ENCODE measurements at regions not wholly inside any gene's neighbourhood (a gene's known extent, or its start where the extent isn't known, plus 50 kb on each side); places are given as distances from the start of the nearest gene placed in this dataset.
A peak's percentile ranks its signal among the peaks of the same experiment; 100 is the strongest.

- Histone ChIP-seq H3K27me3 (no peaks in the 10 kb centered on the region), H4K20me1 (no peaks in the 10 kb centered on the region), H3K4me3 (no peak overlapping the region), H3K4me2 (no peak overlapping the region), H3K36me3 (no peaks in the 10 kb centered on the region), H3K4me1 (no peaks in the 10 kb centered on the region), H3K9ac (no peak overlapping the region), H3K9me3 (replicated peaks in 1 of 11) (peaks cover 0 to 5% (median 0%) of the 10 kb centered on the region in 11 experiments; a peak in 2 of 22 replicates), H3K27ac (no peak overlapping the region)
- no peak for TF ChIP-seq Cebpa-rat (IDR thresholded peaks at IDR 0.05)
These were observed 308.5 kb upstream of the POU3F2 start for GRCh38 chr6:98525860-98526259.

GRCh38 chr6:98526465-98526864 lies 307.9 kb upstream of the POU3F2 start:
- Histone ChIP-seq H3K27ac (no peak overlapping the region), H4K20me1 (no peaks in the 10 kb centered on the region), H3K36me3 (no peaks in the 10 kb centered on the region), H3K4me3 (no peak overlapping the region), H3K9ac (no peak overlapping the region), H3K4me2 (no peak overlapping the region), H3K9me3 (replicated peaks in 1 of 11) (peaks cover 0 to 9% (median under 1%) of the 10 kb centered on the region in 11 experiments; a peak in 5 of 22 replicates), H3K4me1 (no peaks in the 10 kb centered on the region), H3K27me3 (no peaks in the 10 kb centered on the region)
- no peak for TF ChIP-seq Cebpa-rat (IDR thresholded peaks at IDR 0.05)

DNA sequence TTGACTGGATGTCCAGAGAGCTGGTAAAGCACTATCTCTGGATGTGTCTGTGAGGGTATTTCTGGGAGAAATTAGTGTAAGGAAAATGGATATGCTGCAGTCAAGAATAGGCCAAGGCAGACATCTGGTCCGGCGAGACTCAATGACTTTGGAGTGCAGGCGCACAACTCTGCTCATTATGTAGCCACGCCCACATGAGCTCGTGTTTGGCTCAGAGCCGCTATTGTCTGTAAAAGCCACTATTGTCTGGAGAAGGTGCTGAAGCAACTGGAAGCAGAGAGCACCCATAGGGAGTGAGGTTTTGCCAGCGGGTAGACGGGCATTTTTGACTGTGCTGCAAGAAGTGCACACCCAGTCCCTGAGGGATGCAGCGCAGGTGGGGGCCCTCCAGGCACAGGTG lies 305.0 kb upstream of the POU3F2 start:
- H3K9ac ChIP-seq = no peak overlapping the region
- peaks cover 0 to 19% (median 9%) of the 10 kb centered on the region in 11 experiments; a peak in 11 of 22 replicates for H3K9me3 ChIP-seq (replicated peaks in 1 of 11)
- H3K4me2 ChIP-seq = no peak overlapping the region
- H4K20me1 ChIP-seq = no peaks in the 10 kb centered on the region
- TF ChIP-seq Cebpa-rat (IDR thresholded peaks at IDR 0.05) = no peak
- no peaks in the 10 kb centered on the region for H3K27me3 ChIP-seq
- H3K4me3 ChIP-seq = no peak overlapping the region
- H3K4me1 ChIP-seq = no peaks in the 10 kb centered on the region
- H3K36me3 ChIP-seq = no peaks in the 10 kb centered on the region
- no peak overlapping the region for H3K27ac ChIP-seq

DNA sequence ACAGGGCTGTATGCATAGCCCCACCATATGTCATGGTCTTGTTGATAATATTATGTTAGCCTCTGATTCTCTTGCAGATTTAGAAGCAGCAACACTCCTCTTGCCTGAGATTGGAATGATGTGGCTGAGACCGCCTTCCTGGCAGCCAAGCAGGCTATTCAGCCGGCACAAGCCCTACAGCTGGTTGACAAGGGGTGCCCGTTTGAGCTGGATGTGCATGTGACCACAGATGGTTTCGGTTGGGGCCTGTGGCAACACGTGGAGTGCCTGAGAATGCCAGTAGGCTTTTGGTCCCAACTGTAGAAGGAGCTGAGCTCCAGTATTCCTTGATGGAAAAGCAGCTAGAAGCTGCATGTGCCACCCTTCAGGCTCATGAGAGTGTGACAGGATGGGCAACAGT lies 303.6 kb upstream of the POU3F2 start:
- Histone ChIP-seq H3K36me3 (no peaks in the 10 kb centered on the region), H3K9ac (no peak overlapping the region), H3K27me3 (no peaks in the 10 kb centered on the region), H3K4me2 (no peak overlapping the region), H4K20me1 (no peaks in the 10 kb centered on the region), H3K4me1 (no peaks in the 10 kb centered on the region; a peak in 1 of 20 replicates), H3K9me3 (replicated peaks in 1 of 11) (peaks cover 0 to 19% (median 9%) of the 10 kb centered on the region in 11 experiments; a peak in 11 of 22 replicates), H3K4me3 (no peak overlapping the region), H3K27ac (no peak overlapping the region)
- no peak for TF ChIP-seq Cebpa-rat (IDR thresholded peaks at IDR 0.05)

GRCh38 chr6:98532004-98532403 lies 302.4 kb upstream of the POU3F2 start:
- no peaks in the 10 kb centered on the region; a peak in 1 of 20 replicates for H3K4me1 ChIP-seq
- H3K9me3 ChIP-seq (replicated peaks in 1 of 11) = peaks cover 0 to 19% (median 9%) of the 10 kb centered on the region in 11 experiments; a peak in 11 of 22 replicates
- no peak overlapping the region for H3K9ac ChIP-seq
- H3K36me3 ChIP-seq = no peaks in the 10 kb centered on the region
- H3K4me3 ChIP-seq = no peak overlapping the region
- H3K27me3 ChIP-seq = no peaks in the 10 kb centered on the region
- TF ChIP-seq Cebpa-rat (IDR thresholded peaks at IDR 0.05) = no peak
- H3K4me2 ChIP-seq = no peak overlapping the region
- no peaks in the 10 kb centered on the region for H4K20me1 ChIP-seq
- no peak overlapping the region for H3K27ac ChIP-seq

DNA sequence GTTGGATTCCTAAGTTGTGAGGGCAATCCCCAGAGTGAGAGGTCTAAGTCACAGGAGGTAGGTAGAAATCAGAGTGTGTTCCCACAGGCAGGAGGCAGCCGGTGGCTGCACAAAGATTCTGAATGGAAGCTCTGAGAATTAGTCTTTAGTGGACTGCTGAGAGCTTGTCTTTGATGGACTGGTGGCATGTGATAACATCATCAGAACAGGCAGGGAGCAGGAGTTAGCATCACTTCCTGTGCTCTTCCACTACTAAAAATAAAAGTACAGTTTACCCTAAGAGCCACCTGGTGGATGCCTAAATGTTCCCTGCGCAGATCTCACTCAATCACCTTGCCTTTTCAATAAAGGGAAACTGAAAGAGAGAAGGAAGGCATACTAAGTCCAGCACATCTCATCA lies 294.6 kb upstream of the POU3F2 start:
- Histone ChIP-seq H3K9ac (no peak overlapping the region), H3K4me1 (peaks cover 0 to 6% (median 2%) of the 10 kb centered on the region in 10 experiments; a peak in 8 of 20 replicates), H4K20me1 (no peaks in the 10 kb centered on the region), H3K27me3 (no peaks in the 10 kb centered on the region), H3K4me3 (no peak overlapping the region), H3K4me2 (peak overlapping the region in 5 of 11 experiments; percentile 17 to 28 (median 22); a peak in 4 of 22 replicates), H3K27ac (no peak overlapping the region), H3K9me3 (replicated peaks in 1 of 11) (peaks cover 0 to 12% (median 0%) of the 10 kb centered on the region in 11 experiments; a peak in 2 of 22 replicates), H3K36me3 (no peaks in the 10 kb centered on the region)
- TF ChIP-seq Cebpa-rat (IDR thresholded peaks at IDR 0.05) = no peak

- no peak overlapping the region for H3K27ac ChIP-seq
- no peak for TF ChIP-seq Cebpa-rat (IDR thresholded peaks at IDR 0.05)
These were observed 288.0 kb upstream of the POU3F2 start for GRCh38 chr6:98546376-98546775.

DNA sequence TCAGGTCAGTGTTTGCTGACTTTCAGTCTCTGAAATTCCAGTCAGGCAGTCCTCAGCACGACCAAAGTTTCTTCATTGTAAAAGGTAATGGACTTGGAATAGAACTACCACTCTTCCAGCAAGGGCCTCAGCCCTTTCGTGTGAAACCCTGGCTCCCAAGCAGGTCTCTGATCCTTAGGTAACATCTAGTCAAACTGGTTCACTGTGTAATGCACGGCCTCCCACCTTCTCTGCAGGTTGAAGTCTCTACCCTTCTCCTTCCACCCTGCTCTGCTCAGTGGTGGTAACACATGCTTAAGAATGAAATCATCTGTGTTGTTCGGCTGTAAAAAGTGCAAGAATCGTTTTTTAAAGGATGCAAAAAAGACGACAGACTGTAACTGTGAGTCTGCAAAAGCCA lies 287.2 kb upstream of the POU3F2 start:
- no peak overlapping the region for H3K27ac ChIP-seq

More at GRCh38 chr6:98546376-98546775, 288.0 kb upstream of the POU3F2 start:
- no peaks in the 10 kb centered on the region for H3K4me1 ChIP-seq
- H3K4me2 ChIP-seq = no peak overlapping the region
- H3K36me3 ChIP-seq = no peaks in the 10 kb centered on the region
- no peak overlapping the region for H3K9ac ChIP-seq
- no peaks in the 10 kb centered on the region for H4K20me1 ChIP-seq
- no peak overlapping the region for H3K4me3 ChIP-seq
- no peaks in the 10 kb centered on the region for H3K9me3 ChIP-seq (replicated peaks in 1 of 11)
- no peaks in the 10 kb centered on the region for H3K27me3 ChIP-seq

GRCh38 chr6:98547634-98548033 lies 286.7 kb upstream of the POU3F2 start:
- H3K9ac ChIP-seq = no peak overlapping the region
- H3K27ac ChIP-seq = no peak overlapping the region
- H4K20me1 ChIP-seq = no peaks in the 10 kb centered on the region
- no peaks in the 10 kb centered on the region; a peak in 1 of 20 replicates for H3K4me1 ChIP-seq
- TF ChIP-seq Cebpa-rat (IDR thresholded peaks at IDR 0.05) = no peak
- no peaks in the 10 kb centered on the region for H3K27me3 ChIP-seq
- H3K4me3 ChIP-seq = no peak overlapping the region
- no peaks in the 10 kb centered on the region for H3K9me3 ChIP-seq (replicated peaks in 1 of 11)
- no peak overlapping the region for H3K4me2 ChIP-seq
- no peaks in the 10 kb centered on the region for H3K36me3 ChIP-seq

More for the DNA sequence above, 287.2 kb upstream of the POU3F2 start:
- Histone ChIP-seq H3K4me3 (no peak overlapping the region), H3K9ac (no peak overlapping the region), H4K20me1 (no peaks in the 10 kb centered on the region), H3K9me3 (replicated peaks in 1 of 11) (no peaks in the 10 kb centered on the region), H3K36me3 (no peaks in the 10 kb centered on the region), H3K27me3 (no peaks in the 10 kb centered on the region), H3K4me1 (no peaks in the 10 kb centered on the region), H3K4me2 (no peak overlapping the region)
- TF ChIP-seq Cebpa-rat (IDR thresholded peaks at IDR 0.05) = no peak

DNA sequence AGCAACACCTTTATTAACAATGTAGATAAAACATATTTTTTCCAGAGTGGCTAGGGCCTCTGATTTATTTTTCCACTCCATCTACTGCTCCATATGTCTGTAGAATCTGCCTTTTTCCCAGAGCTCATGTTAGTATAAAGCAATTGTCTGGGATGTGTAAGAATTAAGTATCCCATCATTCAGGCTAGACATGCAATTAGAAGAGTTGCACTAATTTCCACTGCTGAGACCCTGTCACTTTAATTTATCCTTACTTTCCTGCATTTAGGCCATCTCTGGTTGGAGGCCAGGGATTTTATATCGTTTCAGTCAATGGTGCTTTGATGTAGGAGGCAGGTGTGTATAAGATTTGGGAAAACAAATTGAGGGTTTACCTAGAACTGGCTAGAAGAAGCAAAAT lies 286.1 kb upstream of the POU3F2 start:
- H4K20me1 ChIP-seq = no peaks in the 10 kb centered on the region
- H3K9me3 ChIP-seq (replicated peaks in 1 of 11) = no peaks in the 10 kb centered on the region
- peaks cover 0 to 5% (median 0%) of the 10 kb centered on the region in 10 experiments; a peak in 3 of 20 replicates for H3K4me1 ChIP-seq
- H3K4me3 ChIP-seq = no peak overlapping the region
- H3K9ac ChIP-seq = no peak overlapping the region
- no peak overlapping the region for H3K4me2 ChIP-seq
- H3K36me3 ChIP-seq = no peaks in the 10 kb centered on the region
- no peak overlapping the region for H3K27ac ChIP-seq
- TF ChIP-seq Cebpa-rat (IDR thresholded peaks at IDR 0.05) = no peak
- H3K27me3 ChIP-seq = no peaks in the 10 kb centered on the region

All from BLaER1 treated with 17β-estradiol and CSF1 and Interleukin-3, amounts not matched to agents 10 nM and 100 nM (cell line).